ENCODE measurements at regions not wholly inside any gene's neighbourhood (a gene's known extent, or its start where the extent isn't known, plus 50 kb on each side); places are given as distances from the start of the nearest gene placed in this dataset.

DNA sequence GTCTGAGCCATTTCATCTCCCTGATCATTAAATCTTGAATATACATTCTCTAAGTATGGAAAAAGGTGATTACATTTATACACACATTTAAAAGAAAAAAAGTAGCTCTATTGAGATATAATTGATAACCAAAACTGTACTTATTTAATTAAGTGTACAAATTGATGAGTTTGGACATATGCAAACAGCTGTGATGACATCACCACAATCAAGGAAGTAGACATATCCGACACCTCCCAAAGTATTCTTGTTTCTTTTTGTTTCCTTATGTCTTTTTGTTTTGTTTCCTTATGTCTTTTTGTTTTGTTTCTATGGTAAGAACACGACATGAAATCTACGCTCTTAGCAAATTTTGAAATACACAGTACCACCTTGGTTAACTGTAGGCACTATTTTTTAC is 1393.9 kb upstream of the MIR17HG start:
- TF ChIP-seq, protein P1, sequence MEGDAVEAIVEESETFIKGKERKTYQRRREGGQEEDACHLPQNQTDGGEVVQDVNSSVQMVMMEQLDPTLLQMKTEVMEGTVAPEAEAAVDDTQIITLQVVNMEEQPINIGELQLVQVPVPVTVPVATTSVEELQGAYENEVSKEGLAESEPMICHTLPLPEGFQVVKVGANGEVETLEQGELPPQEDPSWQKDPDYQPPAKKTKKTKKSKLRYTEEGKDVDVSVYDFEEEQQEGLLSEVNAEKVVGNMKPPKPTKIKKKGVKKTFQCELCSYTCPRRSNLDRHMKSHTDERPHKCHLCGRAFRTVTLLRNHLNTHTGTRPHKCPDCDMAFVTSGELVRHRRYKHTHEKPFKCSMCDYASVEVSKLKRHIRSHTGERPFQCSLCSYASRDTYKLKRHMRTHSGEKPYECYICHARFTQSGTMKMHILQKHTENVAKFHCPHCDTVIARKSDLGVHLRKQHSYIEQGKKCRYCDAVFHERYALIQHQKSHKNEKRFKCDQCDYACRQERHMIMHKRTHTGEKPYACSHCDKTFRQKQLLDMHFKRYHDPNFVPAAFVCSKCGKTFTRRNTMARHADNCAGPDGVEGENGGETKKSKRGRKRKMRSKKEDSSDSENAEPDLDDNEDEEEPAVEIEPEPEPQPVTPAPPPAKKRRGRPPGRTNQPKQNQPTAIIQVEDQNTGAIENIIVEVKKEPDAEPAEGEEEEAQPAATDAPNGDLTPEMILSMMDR (IDR thresholded peaks at IDR 0.05): no peak
- TF ChIP-seq POLR2A (IDR thresholded peaks at IDR 0.05): no peak

Measured in prostate gland (tissue), 2 donors.